NCI-H1930 (cell line): ENCODE measurements at regions not wholly inside any gene's neighbourhood (a gene's known extent, or its start where the extent isn't known, plus 50 kb on each side); places are given as distances from the start of the nearest gene placed in this dataset.
"Not testable (repeated sequence)": the region's sequence is repeated elsewhere in the genome, so short reads cannot be mapped to it uniquely, and the experiment has no call there.

Experiments
- DNase-seq, 2 experiments: peaks; one replicate each; lab custom pipeline; 2025; lab: John Stamatoyannopoulos, UW

DNA sequence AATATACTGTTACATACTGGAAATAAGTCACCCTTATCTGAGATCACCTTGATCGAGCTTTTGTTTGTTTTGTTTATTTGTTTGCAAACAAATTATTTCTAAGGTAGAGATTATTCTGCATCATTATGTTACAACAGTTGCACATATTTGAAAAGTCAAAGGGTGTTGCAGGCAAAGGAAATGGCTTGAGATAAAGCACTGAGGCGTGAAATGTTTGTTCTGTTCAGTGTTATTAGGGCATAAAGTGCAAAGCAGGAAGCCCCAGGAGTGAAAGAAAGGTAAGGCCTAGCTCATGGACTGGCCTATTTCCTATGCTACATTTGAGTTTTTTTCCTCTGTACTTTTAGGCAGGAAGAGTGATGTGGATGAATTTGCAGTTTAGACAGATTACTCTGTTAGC, 1815.6 kb upstream of the LRRTM1 start:
- no peak for DNase-seq

DNA sequence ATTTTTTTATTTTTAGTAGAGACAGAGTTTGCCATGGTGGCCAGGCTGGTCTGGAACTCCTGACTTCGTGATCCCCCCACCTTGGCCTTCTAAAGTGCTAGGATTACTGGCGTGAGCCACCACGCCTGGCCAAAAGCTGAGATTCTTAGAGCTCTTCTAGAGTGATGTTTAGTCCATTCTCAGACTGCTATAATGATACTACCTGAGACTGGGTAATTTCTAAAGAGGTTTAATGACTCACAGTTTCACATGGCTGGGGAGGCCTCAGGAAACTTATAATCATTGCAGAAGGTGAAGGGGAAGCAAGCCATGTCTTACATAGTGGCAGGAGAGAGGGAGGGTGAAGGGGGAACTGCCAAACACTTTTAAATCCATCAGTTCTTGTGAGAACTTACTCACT, 1804.9 kb upstream of the LRRTM1 start:
- no peak for DNase-seq

DNA sequence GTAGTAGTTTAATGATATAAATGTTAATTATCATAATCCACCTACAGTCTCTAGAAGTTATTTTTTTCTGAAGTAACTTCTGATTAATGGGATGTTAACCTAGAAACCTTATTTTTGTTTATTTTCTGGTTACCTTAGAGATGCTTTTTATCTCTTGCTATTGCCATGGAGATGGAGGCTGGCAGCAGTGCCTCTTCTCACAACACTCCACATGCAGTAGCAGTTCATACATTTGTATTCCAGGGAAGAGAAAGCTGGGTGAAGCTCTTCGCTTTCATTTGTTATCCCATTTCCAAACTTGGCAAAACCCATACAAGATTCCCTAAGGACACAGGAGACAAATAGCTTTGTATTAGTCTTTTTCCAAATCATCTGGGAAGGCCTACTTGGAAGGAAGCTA, 1794.1 kb upstream of the LRRTM1 start:
- no peak for DNase-seq

- DNase-seq: no peak
These were observed 1785.0 kb upstream of the LRRTM1 start for GRCh38 chr2:82089518-82089917.

- no peak for DNase-seq
These were observed 1780.3 kb upstream of the LRRTM1 start for GRCh38 chr2:82084679-82085392.

DNA sequence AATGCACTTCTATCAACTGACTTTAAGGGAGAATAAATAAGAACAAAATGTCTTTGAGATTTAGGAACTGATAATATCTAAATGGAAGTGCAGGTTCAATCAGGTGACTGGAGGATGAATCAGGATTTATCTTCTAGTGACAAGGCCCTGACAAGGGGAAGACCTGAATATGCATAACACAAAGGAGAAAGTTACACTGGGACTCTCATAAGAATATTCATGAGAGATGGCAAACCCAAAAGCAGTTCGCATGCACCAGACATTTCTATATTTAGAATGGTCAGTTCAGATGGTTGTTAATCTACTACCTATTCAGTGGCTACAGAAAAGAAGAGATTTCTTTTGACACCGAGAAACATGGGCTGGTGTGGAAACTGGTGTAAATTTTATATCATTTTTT, 1771.3 kb upstream of the LRRTM1 start:
- DNase-seq: no peak

- no peak for DNase-seq
These were observed 1757.9 kb upstream of the LRRTM1 start for GRCh38 chr2:82062463-82062862.

DNA sequence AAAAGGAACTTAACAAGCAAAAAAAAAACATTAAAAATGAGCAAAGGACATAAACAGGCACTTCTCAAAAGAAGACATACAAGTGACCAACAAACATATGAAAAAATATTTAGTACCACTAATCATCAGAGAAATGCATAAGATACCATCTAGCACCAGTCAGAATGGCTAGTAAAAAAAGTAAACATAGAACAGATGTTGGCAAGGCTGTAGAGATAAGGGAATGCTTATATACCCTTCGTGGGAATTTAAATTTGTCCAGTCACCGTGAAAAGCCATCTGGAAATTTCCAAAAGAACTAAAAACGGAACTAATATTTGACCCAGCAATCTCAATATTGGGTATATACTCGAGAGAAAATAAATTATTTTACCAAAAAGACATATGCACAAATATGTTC, 1751.3 kb upstream of the LRRTM1 start:
- no peak for DNase-seq

GRCh38 chr2:82043867-82044266, 1739.3 kb upstream of the LRRTM1 start:
- no peak for DNase-seq

DNA sequence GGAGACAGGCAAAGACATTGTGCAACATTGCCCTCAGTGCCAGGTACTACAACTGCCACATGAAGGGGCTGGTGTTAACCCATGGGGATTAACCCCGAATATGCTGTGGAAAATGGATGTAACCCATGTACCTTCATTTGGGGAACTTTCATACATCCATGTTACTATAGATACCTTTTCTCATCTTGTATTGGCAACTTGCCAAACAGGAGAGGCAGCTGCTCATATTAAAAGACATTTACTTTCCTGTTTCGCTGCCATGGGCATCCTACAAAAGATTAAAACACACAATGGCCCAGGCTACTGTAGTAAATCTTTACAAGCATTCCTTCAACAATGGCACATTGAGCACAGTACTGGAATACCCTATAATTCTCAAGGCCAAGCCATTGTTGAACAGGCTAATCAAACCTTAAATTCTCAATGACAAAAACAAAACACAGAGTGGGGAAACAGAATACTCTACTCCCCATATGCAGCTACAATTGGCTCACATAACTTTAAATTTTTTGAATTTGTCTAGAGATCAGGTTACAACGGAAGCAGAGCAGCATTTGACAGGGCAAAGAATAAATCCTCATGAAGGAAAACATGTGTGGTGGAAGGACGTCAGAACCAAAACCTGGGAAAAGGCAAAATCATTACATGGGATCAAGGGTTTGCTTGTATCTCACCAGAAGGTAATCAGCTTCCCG, 1723.5 kb upstream of the LRRTM1 start:
- peak; percentile 25 to 60 for DNase-seq

- DNase-seq: no peak
These were observed 1719.2 kb upstream of the LRRTM1 start for GRCh38 chr2:82023710-82024109.

GRCh38 chr2:82013641-82014040, 1709.1 kb upstream of the LRRTM1 start:
- no peak for DNase-seq

DNA sequence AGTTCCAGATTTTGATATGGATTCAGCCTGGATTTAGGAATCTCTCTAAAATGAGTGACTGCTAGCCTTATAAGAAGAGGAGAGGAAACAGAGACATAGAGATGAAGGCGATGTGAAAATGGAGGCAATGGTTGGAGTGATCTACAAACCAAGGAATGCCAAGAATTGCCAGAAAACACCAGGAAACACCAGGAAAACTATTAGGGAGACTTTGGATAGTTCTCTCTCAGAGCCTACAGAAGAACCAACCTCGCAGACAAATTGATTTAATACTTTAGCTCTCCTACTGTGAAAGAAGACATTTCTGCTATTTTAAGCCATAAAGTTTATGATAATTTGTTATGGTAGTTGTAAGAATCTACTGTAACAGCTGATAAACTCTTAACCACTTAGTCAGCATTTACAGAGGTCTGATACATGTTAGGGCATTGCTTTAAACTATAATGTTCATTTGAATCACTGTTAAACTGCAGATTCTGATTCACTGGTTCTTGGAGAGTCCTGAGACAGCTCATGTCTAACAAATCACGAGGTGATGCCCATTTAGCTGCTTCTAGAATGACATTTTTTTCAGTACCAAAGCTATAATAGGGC, 1702.6 kb upstream of the LRRTM1 start:
- no peak for DNase-seq

DNA sequence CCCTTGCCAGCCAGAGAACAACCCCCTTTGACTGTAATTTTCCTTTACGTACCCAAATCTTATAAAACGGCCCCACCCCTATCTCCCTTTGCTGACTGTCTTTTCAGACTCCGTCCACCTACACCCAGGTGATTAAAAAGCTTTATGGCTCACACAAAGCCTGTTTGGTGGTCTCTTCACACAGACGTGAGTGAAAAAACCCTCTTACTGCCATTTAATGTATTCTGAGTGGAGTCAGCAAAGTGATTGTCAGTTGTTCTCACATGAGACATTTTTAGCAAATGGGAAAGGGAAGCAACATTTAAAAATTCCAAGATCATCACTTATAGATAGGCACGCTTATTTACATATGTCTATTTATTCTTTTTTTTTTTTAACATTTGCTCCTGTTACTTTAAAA, 1701.3 kb upstream of the LRRTM1 start:
- DNase-seq: not testable (repeated sequence)

- DNase-seq: no peak
These were observed 1697.1 kb upstream of the LRRTM1 start for GRCh38 chr2:82001614-82002013.

GRCh38 chr2:82000606-82001005, 1696.1 kb upstream of the LRRTM1 start:
- no peak for DNase-seq

DNA sequence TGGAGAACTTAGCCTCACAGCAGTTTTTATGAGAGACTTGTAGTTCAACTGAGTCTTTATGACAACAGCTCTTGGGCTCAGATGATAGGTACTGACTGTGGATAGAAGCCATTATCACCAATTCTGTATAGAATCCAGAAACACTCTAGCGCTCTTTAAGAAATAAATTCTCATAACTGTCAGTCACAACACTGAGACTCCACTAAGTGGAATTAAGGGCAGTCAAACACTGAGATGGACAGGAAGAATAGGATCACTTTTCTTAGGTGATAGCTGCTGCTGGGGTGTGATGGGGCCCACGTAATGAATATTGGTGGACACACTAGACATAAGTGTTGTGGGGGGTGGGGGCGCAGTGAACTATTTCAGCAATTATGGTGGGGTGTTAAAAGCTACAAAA, 1691.8 kb upstream of the LRRTM1 start:
- DNase-seq: no peak

DNA sequence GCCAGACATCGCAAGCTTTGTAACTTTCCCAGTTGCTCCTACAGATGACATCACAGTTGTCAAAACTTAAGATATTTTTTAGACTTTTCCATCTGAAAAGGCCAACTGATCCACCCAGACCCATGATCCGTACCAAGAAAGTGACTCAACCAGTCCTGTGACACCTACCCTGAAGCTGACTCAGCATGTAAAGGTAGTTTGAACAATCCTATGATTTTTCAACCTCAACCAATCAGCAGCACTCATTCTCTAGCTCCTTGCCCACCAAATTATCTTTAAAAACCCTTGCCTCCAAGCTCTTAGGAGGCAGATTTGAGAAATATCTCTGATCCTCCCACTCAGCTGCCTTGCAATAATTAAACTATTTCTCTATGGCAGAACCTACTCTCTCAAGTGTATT, 1686.7 kb upstream of the LRRTM1 start:
- DNase-seq: no peak

- no peak for DNase-seq
These were observed 1682.8 kb upstream of the LRRTM1 start for GRCh38 chr2:81987370-81987769.

GRCh38 chr2:81984969-81985637, 1680.6 kb upstream of the LRRTM1 start:
- no peak for DNase-seq

GRCh38 chr2:81981585-81981984, 1677.0 kb upstream of the LRRTM1 start:
- no peak for DNase-seq

GRCh38 chr2:81979086-81979485, 1674.5 kb upstream of the LRRTM1 start:
- no peak for DNase-seq

DNA sequence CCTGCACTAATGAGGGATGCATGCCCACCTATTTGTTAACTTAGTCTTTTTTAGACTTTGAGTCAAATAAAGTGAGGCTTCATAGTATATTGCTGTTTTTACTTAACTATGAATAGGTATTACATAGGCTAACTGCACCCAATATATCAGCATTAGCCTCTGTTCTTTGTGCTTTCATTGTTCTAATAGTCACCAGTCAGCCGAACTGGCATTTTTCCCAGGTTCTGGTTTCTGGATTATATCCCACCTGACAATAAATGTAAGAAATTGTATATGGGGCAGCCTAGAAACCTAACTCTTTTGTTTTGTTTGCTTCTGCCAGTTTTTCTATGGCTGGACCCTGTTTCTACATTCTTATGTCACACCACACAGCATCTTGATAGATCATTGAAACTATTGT, 1672.4 kb upstream of the LRRTM1 start:
- no peak for DNase-seq
